NT2/D1 (cell line): ENCODE measurements at regions not wholly inside any gene's neighbourhood (a gene's known extent, or its start where the extent isn't known, plus 50 kb on each side); places are given as distances from the start of the nearest gene placed in this dataset.

Experiments
- DNase-seq: peaks from one replicate; pipeline ENCODE4 v3.0.0-alpha.2; 2011; ENCODE audit warnings: low read depth, low spot score
- H3K27me3 ChIP-seq: 2 replicates; pipeline ENCODE4 v1.6.0; 2011; ENCODE audit warnings: mild to moderate bottlenecking; ENCODE audit not compliant: insufficient read length, insufficient read depth
- H3K36me3 ChIP-seq: 2 replicates; pipeline ENCODE4 v1.6.1; 2011; ENCODE audit warnings: mild to moderate bottlenecking, low read length, mixed read lengths; ENCODE audit not compliant: insufficient read depth, insufficient read length
- H3K4me1 ChIP-seq: 2 replicates; pipeline ENCODE4 v1.5.1; 2011; ENCODE audit not compliant: insufficient read depth, insufficient read length
- H3K4me3 ChIP-seq: 2 replicates; pipeline ENCODE4 v1.5.1; 2011; ENCODE audit warnings: low read depth; ENCODE audit not compliant: insufficient read length
- H3K9ac ChIP-seq: 2 replicates; pipeline ENCODE4 v1.6.0; 2011; ENCODE audit warnings: low read depth; ENCODE audit not compliant: insufficient read length
- H3K9me3 ChIP-seq: 2 replicates; pipeline ENCODE4 v1.5.1; 2011; ENCODE audit warnings: mild to moderate bottlenecking, low read length; ENCODE audit not compliant: insufficient read depth
- SUZ12 ChIP-seq: IDR thresholded peaks from 2 replicates; pipeline ENCODE4 v1.6.1; 2011; ENCODE audit not compliant: insufficient read length, insufficient read depth; ENCODE audit errors: extremely low read depth
- YY1 ChIP-seq: IDR thresholded peaks from 2 replicates; pipeline ENCODE4 v1.6.1; 2011; ENCODE audit not compliant: insufficient read length, insufficient read depth
- ZNF274 ChIP-seq: IDR thresholded peaks from 2 replicates; pipeline ENCODE4 v1.6.1; 2011; ENCODE audit warnings: mild to moderate bottlenecking, low read depth, low read length

DNA sequence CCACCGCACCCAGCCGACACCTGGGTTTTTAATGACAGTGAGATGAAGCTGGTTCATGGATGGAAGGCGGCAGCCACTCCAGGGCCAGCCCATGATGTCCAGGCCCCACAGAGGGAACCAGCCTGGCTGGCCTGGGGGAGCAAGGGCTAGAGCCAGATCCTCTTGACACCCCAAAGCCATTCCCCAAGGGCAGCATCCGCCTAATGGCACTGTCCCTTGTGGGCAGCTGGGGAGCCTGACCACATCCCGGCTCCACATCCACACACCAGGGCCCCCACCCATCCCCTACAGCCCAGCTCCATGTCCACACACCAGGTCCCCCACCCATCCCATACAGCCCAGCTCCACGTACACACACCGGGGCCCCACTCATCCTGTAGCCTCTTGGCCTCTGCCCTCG lies 53.3 kb upstream of the ACSF3 start:
- no peaks in the 10 kb centered on the region for H3K9me3 ChIP-seq
- TF ChIP-seq SUZ12, result no peak
- no peak for TF ChIP-seq YY1
- no peak for TF ChIP-seq ZNF274
- no peaks in the 10 kb centered on the region for H3K36me3 ChIP-seq
- no peak for DNase-seq
- no peak overlapping the region for H3K4me3 ChIP-seq
- no peak overlapping the region for H3K9ac ChIP-seq
- H3K4me1 ChIP-seq, result peaks cover 5% of the 10 kb centered on the region
- peaks cover 19% of the 10 kb centered on the region for H3K27me3 ChIP-seq

DNA sequence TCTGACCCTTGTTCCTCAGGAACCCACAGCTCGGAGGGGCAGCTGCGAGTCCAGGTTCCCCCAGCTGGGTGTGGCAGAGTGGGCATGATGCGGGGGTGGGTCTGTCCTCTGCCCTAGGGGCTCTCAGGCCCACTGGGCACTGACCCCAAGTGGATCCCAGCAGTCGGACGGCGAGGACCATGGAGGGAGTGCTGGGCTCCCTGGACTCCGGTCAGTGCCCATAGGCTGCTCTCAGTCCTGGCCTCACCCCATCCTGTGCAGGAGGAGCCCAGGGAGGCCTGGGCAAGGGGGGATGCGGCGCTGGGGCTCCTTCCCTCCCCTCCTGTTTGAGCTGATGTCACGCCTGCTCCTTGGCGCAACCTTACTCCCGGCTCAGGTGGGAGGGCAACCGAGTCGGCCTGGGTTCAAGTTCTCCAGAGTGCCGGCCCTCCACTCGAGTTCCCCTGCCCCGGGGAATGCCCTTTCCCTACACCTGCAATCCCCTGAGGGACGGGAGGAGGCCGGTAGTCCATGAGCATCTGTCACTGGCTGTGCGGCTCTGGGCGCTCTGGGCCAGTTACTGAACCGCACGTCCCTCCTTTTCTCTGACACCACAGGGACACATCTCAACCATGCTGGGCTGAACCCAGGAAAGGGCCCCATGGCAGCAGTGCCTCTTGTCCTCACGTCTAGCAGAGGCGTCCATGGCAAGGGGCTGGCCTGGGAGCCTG lies 52.6 kb upstream of the ACSF3 start:
- Histone ChIP-seq H3K27me3 (peaks cover 19% of the 10 kb centered on the region), H3K9ac (no peak overlapping the region), H3K36me3 (no peaks in the 10 kb centered on the region), H3K9me3 (no peaks in the 10 kb centered on the region), H3K4me1 (no peaks in the 10 kb centered on the region), H3K4me3 (no peak overlapping the region)
- DNase-seq, result no peak
- TF ChIP-seq ZNF274, result no peak
- TF ChIP-seq SUZ12, result no peak

DNA sequence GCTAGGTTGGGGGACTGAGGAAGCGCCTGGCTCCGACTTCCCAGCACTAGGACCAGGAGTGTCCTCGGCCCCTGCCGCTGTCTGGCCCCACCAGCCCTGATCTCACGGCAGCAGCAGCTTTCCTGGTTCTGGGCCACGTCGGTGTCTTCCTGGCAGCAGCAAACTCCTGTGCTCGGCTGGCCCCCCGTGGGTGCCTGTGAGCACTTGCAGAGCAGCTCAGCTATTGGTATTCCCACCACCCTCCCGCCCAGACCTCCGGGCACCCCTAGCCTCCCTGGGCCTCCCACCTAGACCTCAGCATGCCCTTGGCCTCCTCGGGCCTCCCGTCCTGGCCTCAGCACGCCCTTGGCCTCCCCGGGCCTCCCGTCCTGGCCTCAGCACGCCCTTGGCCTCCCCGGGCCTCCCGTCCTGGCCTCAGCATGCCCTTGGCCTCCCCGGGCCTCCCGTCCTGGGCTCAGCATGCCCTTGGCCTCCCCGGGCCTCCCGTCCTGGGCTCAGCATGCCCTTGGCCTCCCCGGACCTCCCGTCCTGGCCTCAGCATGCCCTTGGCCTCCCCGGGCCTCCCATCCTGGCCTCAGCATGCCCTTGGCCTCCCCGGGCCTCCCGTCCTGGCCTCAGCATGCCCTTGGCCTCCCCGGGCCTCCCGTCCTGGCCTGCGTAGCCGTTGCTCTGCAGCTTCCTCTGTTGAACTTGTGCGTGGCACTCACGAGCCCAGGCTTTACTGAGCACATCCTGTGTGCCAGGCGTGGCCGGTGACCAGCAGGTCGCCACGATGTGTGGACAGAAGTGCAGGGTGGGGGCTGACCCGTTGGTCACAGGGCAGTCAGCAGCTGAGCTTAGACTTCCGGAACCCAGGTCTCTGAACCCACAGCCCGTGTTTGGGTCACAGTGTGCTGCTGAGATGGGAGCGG lies 51.8 kb upstream of the ACSF3 start:
- Histone ChIP-seq H3K9me3 (no peaks in the 10 kb centered on the region), H3K4me3 (no peak overlapping the region), H3K9ac (no peak overlapping the region), H3K36me3 (no peaks in the 10 kb centered on the region), H3K27me3 (peaks cover 16% of the 10 kb centered on the region), H3K4me1 (no peaks in the 10 kb centered on the region)
- DNase-seq, result no peak
- no peak for TF ChIP-seq YY1

DNA sequence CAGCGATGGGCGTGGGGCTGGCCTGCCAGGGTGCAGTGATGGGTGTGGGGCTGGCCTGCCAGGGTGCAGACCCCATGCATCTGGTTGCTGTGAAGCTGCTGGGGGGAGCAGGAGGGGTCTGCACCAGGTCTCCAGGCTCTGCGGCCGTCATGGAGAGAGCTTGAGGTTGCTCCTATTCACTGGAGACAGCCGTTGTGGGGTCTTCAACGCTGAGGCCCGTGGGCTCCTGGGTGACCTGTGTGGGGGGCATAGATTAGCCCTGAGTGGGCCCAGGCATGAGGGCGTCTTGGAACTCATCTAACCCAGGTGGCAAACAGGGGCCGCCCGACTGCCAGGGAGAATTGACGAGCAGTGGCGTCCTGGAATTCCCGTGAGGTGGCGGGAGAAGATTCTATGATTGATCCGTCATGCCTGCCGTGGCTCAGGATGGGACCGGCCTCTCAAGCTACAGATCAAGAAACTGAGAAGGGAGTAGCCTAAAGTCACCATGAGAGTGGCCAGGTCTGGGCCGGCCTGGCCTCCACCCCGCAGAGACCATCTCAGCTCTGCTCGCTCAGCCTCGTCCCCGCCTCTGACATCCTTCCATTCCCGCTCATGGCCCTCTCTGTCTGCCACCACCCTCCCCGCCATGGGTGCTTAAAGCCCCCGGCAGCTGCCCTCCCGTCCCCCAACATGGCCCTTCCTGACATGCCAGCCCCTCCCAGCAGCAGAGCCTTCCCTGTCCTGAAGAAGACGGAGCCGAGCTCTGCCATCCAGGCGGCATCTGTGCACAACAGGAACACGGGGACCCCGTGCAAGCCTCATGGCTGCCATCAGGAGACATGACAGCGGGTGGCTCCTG lies 50.7 kb upstream of the ACSF3 start:
- Histone ChIP-seq H3K4me1 (no peaks in the 10 kb centered on the region), H3K4me3 (no peak overlapping the region), H3K36me3 (no peaks in the 10 kb centered on the region), H3K9me3 (no peaks in the 10 kb centered on the region), H3K27me3 (peaks cover 10% of the 10 kb centered on the region), H3K9ac (no peak overlapping the region)
- DNase-seq, result no peak
- TF ChIP-seq SUZ12 (no peak), ZNF274 (no peak), YY1 (no peak)

DNA sequence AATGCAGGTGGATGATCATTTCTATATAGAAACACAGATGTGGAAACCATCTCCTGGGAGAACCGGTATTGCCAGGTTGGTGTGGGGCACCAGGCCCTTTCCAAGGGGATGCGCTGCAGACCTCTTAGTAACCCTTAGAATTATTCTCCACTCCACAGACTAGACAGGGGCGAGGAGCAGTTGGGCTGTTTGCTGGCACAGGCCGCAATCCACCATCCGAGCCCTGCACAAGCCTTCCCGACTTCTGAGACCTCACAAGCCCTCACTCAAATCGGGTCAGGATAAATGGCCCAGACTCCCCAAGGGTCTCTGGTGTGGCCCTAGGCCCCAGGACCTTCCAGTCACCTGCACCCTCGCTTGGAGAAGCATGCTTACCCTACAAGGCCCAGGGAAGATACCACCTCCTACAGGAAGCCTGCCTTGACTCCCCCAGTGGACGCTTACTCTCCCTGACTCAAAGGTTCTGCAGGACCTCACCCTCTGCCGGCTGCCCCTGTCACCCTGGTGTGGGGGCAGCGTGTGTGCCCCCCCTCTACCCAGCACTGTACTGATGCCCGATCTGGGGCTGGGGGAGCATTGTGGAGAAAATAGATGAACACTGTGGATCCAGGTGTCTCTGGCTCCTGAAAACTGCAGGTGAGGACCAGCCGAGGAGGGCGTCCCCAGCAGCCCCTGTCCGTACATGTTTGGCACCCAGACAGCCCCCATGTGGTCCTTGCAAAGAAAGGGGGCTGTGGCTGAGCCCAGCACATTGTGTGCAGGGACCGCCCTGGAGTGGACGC lies 49.8 kb upstream of the ACSF3 start:
- DNase-seq, result no peak
- no peaks in the 10 kb centered on the region for H3K4me1 ChIP-seq
- no peak for TF ChIP-seq ZNF274
- H3K9ac ChIP-seq, result no peak overlapping the region
- H3K4me3 ChIP-seq, result no peak overlapping the region
- peaks cover 2% of the 10 kb centered on the region for H3K27me3 ChIP-seq
- H3K36me3 ChIP-seq, result no peaks in the 10 kb centered on the region
- H3K9me3 ChIP-seq, result no peaks in the 10 kb centered on the region
